ENCODE measurements at regions not wholly inside any gene's neighbourhood (a gene's known extent, or its start where the extent isn't known, plus 50 kb on each side); places are given as distances from the start of the nearest gene placed in this dataset.

DNA sequence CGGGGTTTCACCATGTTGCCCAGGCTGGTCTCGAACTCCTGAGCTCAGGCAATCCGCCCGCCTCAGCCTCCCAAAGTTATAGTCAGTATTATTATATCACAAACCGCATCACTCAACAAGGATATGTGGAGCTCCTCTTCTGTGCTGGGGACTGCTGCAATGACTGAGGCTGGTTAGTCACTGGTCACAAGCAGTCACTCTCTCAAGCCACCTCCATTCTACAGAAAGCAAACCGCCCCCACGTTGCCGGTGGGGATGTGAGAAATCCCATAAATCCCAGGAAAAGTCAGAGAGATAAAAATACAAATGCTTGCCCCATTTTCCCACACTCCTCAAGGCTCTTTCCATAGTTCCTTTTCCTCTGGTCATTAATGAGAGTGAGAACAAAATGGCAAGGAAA is 155.7 kb downstream of the ADSS2 start:
- TF ChIP-seq CTCF (conservative IDR thresholded peaks at IDR 0.05) (no peak), EZH2 (IDR thresholded peaks at IDR 0.05; ENCODE audit: low read depth) (no peak)

Data from PC-9 (cell line).